ENCODE measurements at regions not wholly inside any gene's neighbourhood (a gene's known extent, or its start where the extent isn't known, plus 50 kb on each side); places are given as distances from the start of the nearest gene placed in this dataset.

DNA sequence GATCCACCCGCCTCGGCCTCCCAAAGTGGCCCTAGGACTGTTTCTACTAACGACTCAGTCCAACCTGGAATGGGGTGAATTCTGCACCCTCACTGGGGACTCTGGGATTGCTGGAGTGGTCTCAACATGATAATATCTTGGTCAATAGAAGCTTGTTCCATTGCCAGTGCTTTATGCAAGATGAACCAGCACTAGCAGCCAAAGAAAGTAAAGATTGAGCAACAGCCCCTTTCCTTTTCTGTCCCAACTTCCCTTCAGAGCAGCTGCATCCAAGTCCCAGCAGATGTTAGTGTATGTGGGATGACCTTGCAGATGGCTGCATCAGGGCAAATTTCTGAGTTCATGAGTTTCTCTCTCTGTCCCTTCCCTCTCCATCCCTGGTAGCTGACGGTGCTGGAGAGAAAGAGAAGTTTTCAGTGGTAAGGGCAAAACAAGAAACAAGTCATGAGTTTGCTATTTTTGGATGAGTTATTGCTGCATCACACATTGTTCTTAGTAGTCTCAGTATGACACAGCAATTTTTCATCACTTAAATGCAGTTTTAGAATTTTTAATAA lies 183.6 kb upstream of the EDNRB start:
- H3K9me3 Mint-ChIP-seq, result no peaks in the 10 kb centered on the region
- peaks cover 8% of the 10 kb centered on the region for H3K9me2 ChIP-seq (ENCODE audit: insufficient read depth)
- H3K36me3 ChIP-seq (ENCODE audit: insufficient read depth), result no peaks in the 10 kb centered on the region
- no peak overlapping the region for H3K4me3 ChIP-seq
- no peak overlapping the region for H3K4me3 Mint-ChIP-seq
- ATAC-seq, result no peak
- H3K36me3 Mint-ChIP-seq (ENCODE audit: low read depth), result no peaks in the 10 kb centered on the region
- no peaks in the 10 kb centered on the region for H3K4me1 ChIP-seq (ENCODE audit: insufficient read depth)
- no peak overlapping the region for H3K27ac ChIP-seq (ENCODE audit: low read depth)
- DNase-seq (ENCODE audit: low spot score), result no peak
- H3F3A ChIP-seq (replicated peaks; ENCODE audit: low read depth), result no peaks in the 10 kb centered on the region
- TF ChIP-seq REST (IDR thresholded peaks at IDR 0.05; ENCODE audit: unreplicated experiment), result no peak
- TF ChIP-seq, protein P1, sequence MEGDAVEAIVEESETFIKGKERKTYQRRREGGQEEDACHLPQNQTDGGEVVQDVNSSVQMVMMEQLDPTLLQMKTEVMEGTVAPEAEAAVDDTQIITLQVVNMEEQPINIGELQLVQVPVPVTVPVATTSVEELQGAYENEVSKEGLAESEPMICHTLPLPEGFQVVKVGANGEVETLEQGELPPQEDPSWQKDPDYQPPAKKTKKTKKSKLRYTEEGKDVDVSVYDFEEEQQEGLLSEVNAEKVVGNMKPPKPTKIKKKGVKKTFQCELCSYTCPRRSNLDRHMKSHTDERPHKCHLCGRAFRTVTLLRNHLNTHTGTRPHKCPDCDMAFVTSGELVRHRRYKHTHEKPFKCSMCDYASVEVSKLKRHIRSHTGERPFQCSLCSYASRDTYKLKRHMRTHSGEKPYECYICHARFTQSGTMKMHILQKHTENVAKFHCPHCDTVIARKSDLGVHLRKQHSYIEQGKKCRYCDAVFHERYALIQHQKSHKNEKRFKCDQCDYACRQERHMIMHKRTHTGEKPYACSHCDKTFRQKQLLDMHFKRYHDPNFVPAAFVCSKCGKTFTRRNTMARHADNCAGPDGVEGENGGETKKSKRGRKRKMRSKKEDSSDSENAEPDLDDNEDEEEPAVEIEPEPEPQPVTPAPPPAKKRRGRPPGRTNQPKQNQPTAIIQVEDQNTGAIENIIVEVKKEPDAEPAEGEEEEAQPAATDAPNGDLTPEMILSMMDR (conservative IDR thresholded peaks at IDR 0.05; ENCODE audit: low read depth in 2 of 2), result no peak
- TF ChIP-seq ETS1 (IDR thresholded peaks at IDR 0.05), result no peak
- TF ChIP-seq NANOG (IDR thresholded peaks at IDR 0.05; ENCODE audit: borderline replicate concordance), result no peak
- no peak overlapping the region for H2AFZ ChIP-seq
- H3K27me3 Mint-ChIP-seq (ENCODE audit: insufficient read depth, low read depth, poor library complexity), result no peaks in the 10 kb centered on the region
- no peak overlapping the region for H3K27ac Mint-ChIP-seq
- no peak overlapping the region for H3K4me2 ChIP-seq
- no peaks in the 10 kb centered on the region for H3K4me1 Mint-ChIP-seq
- H3K27me3 ChIP-seq (ENCODE audit: insufficient read depth), result no peaks in the 10 kb centered on the region
- no peaks in the 10 kb centered on the region for H3K79me2 ChIP-seq (replicated peaks; ENCODE audit: insufficient read depth)
- H4K20me1 ChIP-seq (replicated peaks; ENCODE audit: insufficient read depth), result no peaks in the 10 kb centered on the region

DNA sequence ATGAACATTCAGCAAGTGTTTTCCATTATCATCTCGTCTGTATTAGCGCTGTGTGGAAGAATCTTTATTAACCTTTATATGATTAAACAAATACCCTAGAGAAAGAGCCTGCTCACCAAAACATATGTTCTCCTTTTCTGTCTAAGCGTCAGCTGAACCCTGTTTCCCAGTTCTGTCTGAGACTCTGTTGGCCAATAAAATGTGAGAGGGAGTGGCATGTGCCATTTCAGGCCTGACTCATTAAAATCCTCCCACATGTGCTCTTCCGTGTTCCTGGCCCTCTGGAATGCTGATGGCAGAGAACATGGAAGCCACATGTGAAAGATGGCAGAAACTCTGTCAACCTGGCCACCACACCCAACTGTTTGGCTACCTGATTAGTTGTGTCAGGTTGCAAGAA lies 181.9 kb upstream of the EDNRB start:
- Histone ChIP-seq H3F3A (replicated peaks; ENCODE audit: low read depth) (no peaks in the 10 kb centered on the region), H3K9me2 (ENCODE audit: insufficient read depth) (peaks cover 4% of the 10 kb centered on the region; the same call in 1 of the 2 replicates), H3K27ac (ENCODE audit: low read depth) (no peak overlapping the region), H2AFZ (peak overlapping the region; percentile 64; the same call in 1 of the 2 replicates), H3K27me3 (ENCODE audit: insufficient read depth) (no peaks in the 10 kb centered on the region), H3K79me2 (replicated peaks; ENCODE audit: insufficient read depth) (no peaks in the 10 kb centered on the region), H3K4me2 (no peak overlapping the region), H3K4me1 (ENCODE audit: insufficient read depth) (no peaks in the 10 kb centered on the region), H4K20me1 (replicated peaks; ENCODE audit: insufficient read depth) (no peaks in the 10 kb centered on the region), H3K4me3 (no peak overlapping the region), H3K36me3 (ENCODE audit: insufficient read depth) (no peaks in the 10 kb centered on the region)
- Mint-ChIP-seq H3K27ac (no peak overlapping the region; the same call in 1 of the 2 replicates), H3K9me3 (no peaks in the 10 kb centered on the region), H3K27me3 (ENCODE audit: insufficient read depth, low read depth, poor library complexity) (no peaks in the 10 kb centered on the region), H3K36me3 (ENCODE audit: low read depth) (no peaks in the 10 kb centered on the region), H3K4me3 (no peak overlapping the region), H3K4me1 (no peaks in the 10 kb centered on the region)
- DNase-seq (ENCODE audit: low spot score), result no peak
- no peak for ATAC-seq
- TF ChIP-seq REST (IDR thresholded peaks at IDR 0.05; ENCODE audit: unreplicated experiment), result no peak
- no peak for TF ChIP-seq STAT1 (IDR thresholded peaks at IDR 0.05; ENCODE audit: unreplicated experiment)

Measured in GM23338 (cell line).